ENCODE measurements at regions not wholly inside any gene's neighbourhood (a gene's known extent, or its start where the extent isn't known, plus 50 kb on each side); places are given as distances from the start of the nearest gene placed in this dataset.

- DNase-seq (ENCODE audit: low spot score) = peak; percentile 32
These were observed 108.7 kb upstream of the RGMB start for GRCh38 chr5:98664736-98665135.

DNA sequence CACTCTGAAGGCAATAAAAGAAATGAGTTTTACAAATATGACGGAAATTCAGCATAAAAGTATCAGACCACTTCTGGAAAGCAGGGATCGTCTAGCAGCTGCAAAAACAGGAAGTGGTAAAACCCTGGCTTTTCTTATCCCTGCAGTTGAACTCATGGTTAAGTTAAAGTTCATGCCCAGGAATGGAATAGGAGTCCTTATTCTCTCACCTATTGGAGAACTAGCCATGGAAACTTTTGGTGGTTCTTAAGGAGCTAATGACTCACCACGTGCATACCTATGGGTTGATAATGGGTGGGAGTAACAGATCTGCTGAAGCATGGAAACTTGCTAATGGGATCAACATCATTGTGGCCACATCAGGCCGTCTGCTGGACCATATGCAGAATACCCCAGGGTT lies 93.5 kb upstream of the RGMB start:
- peak; percentile 27 for DNase-seq (ENCODE audit: low spot score)

DNA sequence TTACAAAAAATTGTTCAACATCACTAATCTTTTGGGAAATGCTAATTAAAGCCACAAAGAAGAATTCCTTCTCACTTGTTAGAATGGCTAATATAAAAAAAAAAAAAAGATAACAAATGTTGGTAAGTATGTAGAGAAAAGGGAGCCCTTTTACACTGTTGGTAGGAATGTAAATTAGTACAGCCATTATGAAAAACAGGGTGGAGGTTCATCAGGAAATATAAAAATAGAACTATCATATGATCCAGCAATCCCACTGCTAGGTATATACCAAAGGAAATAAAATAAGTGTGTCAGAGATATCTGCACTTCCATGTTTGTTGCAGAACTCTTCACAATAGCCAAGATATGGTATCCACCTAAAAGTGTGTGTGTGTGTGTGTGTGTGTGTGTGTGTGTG lies 83.5 kb upstream of the RGMB start:
- DNase-seq (ENCODE audit: low spot score) = no peak

DNA sequence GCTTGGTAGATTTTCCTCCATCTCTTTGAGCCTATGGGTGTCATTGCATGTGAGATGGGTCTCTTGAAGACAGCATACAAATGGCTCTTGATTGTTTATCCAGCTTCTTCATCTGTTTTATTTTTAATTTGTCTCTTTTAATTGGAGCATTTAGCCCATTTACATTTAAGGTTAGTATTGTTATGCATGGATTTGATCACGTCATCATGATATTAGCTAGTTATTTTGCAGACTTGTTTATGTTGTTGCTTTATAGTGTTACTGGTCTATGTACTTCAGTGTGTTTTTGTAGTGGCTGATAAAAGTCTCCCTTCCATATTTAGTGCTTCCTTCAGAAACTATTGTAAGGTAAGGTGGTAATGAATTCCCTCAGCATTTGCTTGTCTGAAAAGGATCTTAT lies 78.6 kb upstream of the RGMB start:
- DNase-seq (ENCODE audit: low spot score) = no peak

GRCh38 chr5:98698359-98698758 lies 75.1 kb upstream of the RGMB start:
- peak; percentile 34 for DNase-seq (ENCODE audit: low spot score)

DNA sequence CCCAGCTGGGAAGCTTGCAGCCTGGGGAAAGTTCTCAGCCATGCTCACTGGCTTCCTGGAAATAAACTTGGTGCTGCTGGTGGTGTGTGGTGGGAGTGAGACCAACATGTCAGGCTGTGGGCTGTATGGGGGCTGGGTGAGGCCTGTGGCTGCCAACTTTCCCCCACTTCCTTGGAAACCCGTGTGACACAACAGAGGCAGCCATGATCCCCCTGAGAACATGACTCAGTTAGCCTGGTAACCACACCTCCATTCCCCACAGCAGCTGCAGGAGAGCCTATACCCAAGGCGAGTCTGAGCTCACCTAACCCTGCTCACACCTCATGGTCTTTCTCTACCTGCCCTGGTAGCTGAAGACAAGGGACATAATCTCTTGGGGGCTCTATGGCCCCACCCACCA lies 72.7 kb upstream of the RGMB start:
- peak; percentile 4 for DNase-seq (ENCODE audit: low spot score)

DNA sequence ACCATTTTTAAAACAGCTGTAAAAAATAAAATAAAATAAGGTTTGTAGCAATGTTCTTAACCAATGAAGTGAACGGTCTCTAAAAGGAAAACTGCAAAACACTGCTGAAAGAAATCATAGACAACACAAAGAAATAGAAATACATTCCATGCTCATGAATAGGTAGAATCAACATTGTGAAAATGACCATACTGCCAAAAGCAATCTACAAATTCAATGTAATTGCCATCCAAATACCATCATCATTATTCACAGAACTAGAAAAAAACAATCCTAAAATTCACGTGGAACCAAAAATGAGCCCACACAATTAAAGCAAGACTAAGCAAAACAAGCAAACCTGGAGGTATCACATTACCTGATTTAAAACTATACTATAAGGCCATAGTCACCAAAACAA lies 67.6 kb upstream of the RGMB start:
- no peak for DNase-seq (ENCODE audit: low spot score)

DNA sequence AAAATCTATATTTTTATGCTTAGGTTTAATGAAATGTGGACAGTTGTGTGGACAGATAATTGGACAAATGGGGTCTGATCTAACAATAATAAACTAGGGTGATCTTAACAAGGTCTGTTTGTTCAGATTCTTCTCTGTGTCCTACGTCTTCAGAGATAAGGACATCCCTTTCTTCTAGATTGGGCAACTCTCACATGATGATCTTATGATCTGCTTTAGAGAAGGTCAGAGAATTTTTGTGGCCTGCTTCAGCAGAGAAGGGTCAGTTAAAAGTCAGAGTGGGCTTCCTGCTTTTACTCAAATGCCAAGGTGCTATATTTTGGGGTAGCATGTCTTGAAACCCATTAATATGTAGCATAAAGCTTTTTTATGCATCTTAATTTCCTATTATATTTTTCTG lies 63.8 kb upstream of the RGMB start:
- DNase-seq (ENCODE audit: low spot score) = no peak

DNA sequence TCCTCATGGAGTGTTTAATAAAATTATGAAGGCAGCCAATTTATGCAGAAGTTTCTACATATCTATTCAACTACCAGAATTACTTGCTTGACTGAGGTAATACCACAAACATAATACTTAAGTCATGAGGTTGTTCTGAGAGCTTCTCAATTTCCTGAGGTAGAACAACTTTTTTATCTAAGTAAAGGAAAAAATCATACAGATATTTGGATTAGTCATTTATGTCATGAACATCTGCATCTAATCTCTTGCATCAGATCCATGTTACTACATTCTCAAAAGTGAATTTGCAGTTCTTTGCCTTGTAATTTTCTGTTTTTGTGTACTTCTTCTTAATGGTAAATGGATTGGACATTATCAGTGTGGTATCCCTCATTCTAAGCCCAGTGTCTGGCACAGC lies 60.4 kb upstream of the RGMB start:
- DNase-seq (ENCODE audit: low spot score) = no peak

DNA sequence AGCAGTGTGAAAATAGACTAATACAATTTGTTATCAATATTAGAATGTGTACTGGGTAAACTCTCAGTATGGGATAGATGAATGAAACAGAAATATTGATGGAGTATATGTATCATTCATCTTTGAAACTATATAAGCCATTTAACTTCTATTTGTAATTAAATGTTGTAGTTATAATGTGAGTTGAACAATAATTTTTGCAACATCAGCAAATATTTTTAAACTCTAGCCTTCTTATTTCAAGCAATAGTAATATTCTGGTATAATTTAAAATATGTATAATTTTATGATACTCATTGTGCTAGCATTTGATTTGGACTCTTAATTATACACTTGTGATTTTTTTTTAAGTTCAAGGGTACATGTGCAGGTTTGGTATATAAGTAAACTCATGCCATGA lies 59.6 kb upstream of the RGMB start:
- no peak for DNase-seq (ENCODE audit: low spot score)

DNA sequence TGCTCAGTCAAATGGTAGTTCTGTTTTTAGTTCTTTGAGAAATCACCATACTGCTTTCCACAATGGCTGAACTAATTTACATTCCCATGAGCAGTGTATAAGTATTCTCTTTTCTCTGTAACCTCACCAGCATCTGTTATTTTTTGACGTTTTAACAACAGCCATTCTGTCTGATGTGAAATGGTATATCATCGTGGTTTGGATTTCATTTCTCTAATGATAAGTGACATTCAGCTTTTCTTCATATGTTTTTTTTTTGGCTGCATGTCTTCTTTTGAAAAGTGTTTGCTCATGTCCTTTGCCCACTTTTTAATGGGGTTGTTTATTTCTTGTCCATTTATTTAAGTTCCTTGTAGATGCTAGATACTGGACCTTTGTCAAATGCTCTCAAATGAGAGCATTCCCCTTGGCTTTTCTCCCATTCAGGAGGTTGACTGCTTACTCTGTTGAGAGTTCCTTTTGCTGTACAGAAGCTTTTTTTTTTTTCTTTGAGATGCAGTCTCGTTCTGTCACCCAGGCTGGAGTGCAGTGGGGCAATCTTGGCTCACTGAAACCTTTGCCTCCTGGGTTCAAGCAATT lies 58.7 kb upstream of the RGMB start:
- DNase-seq (ENCODE audit: low spot score) = no peak

DNA sequence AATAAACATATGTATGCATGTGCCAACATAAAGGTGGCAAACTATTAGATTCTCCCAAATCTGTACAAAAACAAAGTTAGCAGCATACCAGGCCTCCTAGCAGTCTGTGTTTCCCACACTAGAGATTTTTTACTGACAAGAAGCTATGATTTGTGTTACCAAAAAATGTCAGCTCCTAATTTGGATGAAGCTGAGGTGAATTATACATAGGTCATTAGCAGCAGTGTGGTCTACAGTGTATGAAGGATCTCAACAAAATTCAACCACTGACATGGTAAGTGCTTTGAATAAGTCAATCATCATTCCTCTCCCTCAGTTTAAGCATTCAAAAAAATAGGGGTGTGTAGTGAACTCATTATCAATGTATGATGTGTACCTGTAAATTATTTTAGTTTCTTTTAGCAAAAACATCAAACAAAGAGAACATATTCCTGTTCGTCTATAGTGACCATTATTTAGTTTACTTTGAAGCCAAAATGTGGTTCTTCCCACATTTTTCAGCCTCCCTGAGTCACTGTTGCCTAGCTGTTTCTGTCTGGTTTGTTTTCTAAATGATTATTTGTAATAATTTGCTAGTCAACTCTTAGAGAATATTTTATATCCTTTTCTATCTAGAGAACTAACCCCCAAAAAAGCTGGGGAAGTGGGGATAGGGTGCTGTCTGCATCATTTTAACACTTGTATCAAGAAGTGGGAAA lies 52.1 kb upstream of the RGMB start:
- DNase-seq (ENCODE audit: low spot score) = no peak

- no peak for DNase-seq (ENCODE audit: low spot score)
These were observed 51.3 kb upstream of the RGMB start for GRCh38 chr5:98722188-98722587.

- DNase-seq (ENCODE audit: low spot score) = no peak
These were observed 50.4 kb upstream of the RGMB start for GRCh38 chr5:98723061-98723460.
